Fibroblast of peridontal ligament (primary cell): ENCODE measurements at regions not wholly inside any gene's neighbourhood (a gene's known extent, or its start where the extent isn't known, plus 50 kb on each side); places are given as distances from the start of the nearest gene placed in this dataset.
A peak's percentile ranks its signal among the peaks of the same experiment; 100 is the strongest.

ENCODE experiments used
- DNase-seq: peaks from one replicate; pipeline ENCODE4 v3.0.0-alpha.2; 2010; ENCODE audit errors: extremely low read depth

- DNase-seq = peak; percentile 76
Observed at GRCh38 chr14:53896726-53897125, 59.9 kb downstream of the BMP4 start.

GRCh38 chr14:53894456-53894855 is 62.2 kb downstream of the BMP4 start:
- DNase-seq = peak; percentile 79

- DNase-seq = no peak
Observed at GRCh38 chr14:53893374-53893773, 63.3 kb downstream of the BMP4 start.

GRCh38 chr14:53890611-53891101 is 66.0 kb downstream of the BMP4 start:
- DNase-seq = no peak

- no peak for DNase-seq
Observed at GRCh38 chr14:53888535-53889386, 67.9 kb downstream of the BMP4 start.

GRCh38 chr14:53885136-53885640 is 71.4 kb downstream of the BMP4 start:
- DNase-seq = no peak

GRCh38 chr14:53884601-53885000 is 72.0 kb downstream of the BMP4 start:
- DNase-seq = no peak

- no peak for DNase-seq
Observed at GRCh38 chr14:53883739-53884138, 72.9 kb downstream of the BMP4 start.

- DNase-seq = no peak
Observed at GRCh38 chr14:53882684-53883083, 73.9 kb downstream of the BMP4 start.

GRCh38 chr14:53881921-53882320 is 74.7 kb downstream of the BMP4 start:
- no peak for DNase-seq

GRCh38 chr14:53881161-53881871 is 75.3 kb downstream of the BMP4 start:
- peak; percentile 60 for DNase-seq

- no peak for DNase-seq
Observed at GRCh38 chr14:53880761-53881160, 75.9 kb downstream of the BMP4 start.

GRCh38 chr14:53879747-53880146 is 76.9 kb downstream of the BMP4 start:
- DNase-seq = no peak

GRCh38 chr14:53879022-53879686 is 77.5 kb downstream of the BMP4 start:
- no peak for DNase-seq

GRCh38 chr14:53875324-53875897 is 81.2 kb downstream of the BMP4 start:
- DNase-seq = no peak

GRCh38 chr14:53874704-53875103 is 81.9 kb downstream of the BMP4 start:
- DNase-seq = no peak

- no peak for DNase-seq
Observed at GRCh38 chr14:53872681-53873089, 83.9 kb downstream of the BMP4 start.

- no peak for DNase-seq
Observed at GRCh38 chr14:53871951-53872350, 84.7 kb downstream of the BMP4 start.

- no peak for DNase-seq
Observed at GRCh38 chr14:53871011-53871410, 85.6 kb downstream of the BMP4 start.

GRCh38 chr14:53865711-53866110 is 90.9 kb downstream of the BMP4 start:
- DNase-seq = no peak

- DNase-seq = no peak
Observed at GRCh38 chr14:53861781-53862180, 94.8 kb downstream of the BMP4 start.

GRCh38 chr14:53858345-53858684 is 98.3 kb downstream of the BMP4 start:
- DNase-seq = no peak
